ENCODE measurements at regions not wholly inside any gene's neighbourhood (a gene's known extent, or its start where the extent isn't known, plus 50 kb on each side); places are given as distances from the start of the nearest gene placed in this dataset.
"Not testable (repeated sequence)": the region's sequence is repeated elsewhere in the genome, so short reads cannot be mapped to it uniquely, and the experiment has no call there.

DNA sequence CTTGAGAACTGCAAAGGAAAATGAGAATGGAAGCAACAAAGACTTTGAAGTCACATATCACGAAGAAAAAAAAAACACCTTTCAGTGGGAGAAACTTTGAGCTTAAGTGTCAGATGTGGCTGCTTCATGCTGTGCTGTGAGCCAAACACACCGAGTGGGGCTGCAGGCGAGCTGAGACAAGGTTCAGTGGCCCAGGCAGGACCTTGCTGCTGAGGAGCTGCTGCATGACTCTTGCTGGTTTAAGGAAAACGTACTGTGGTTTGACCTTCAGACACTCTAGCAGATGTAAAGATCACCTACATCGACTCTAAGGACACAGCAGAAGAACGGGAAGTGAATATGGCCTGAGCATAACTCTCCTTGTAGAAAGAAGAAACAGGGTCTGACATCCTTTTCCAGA is 118.1 kb upstream of the OR4E1 start:
- WGBS (ENCODE audit: insufficient coverage, low coverage, low lambda C conversion rate, missing lambda C conversion rate): 18% methylated on average over 6 of the region's 6 CpGs
- no peak overlapping the region for H3K4me3 ChIP-seq
- no peak for TF ChIP-seq POLR2A (IDR thresholded peaks at IDR 0.05)
- TF ChIP-seq, protein P1, sequence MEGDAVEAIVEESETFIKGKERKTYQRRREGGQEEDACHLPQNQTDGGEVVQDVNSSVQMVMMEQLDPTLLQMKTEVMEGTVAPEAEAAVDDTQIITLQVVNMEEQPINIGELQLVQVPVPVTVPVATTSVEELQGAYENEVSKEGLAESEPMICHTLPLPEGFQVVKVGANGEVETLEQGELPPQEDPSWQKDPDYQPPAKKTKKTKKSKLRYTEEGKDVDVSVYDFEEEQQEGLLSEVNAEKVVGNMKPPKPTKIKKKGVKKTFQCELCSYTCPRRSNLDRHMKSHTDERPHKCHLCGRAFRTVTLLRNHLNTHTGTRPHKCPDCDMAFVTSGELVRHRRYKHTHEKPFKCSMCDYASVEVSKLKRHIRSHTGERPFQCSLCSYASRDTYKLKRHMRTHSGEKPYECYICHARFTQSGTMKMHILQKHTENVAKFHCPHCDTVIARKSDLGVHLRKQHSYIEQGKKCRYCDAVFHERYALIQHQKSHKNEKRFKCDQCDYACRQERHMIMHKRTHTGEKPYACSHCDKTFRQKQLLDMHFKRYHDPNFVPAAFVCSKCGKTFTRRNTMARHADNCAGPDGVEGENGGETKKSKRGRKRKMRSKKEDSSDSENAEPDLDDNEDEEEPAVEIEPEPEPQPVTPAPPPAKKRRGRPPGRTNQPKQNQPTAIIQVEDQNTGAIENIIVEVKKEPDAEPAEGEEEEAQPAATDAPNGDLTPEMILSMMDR (IDR thresholded peaks at IDR 0.05): no peak
- no peaks in the 10 kb centered on the region for H3K9me3 ChIP-seq
- no peak overlapping the region for H3K27ac ChIP-seq
- intact Hi-C loops (cut with DNase I): no loop called here
- H3K27me3 ChIP-seq: no peaks in the 10 kb centered on the region
- no peaks in the 10 kb centered on the region for H3K36me3 ChIP-seq
- no peaks in the 10 kb centered on the region for H3K4me1 ChIP-seq
- ATAC-seq: no peak
- DNase-seq: no peak

DNA sequence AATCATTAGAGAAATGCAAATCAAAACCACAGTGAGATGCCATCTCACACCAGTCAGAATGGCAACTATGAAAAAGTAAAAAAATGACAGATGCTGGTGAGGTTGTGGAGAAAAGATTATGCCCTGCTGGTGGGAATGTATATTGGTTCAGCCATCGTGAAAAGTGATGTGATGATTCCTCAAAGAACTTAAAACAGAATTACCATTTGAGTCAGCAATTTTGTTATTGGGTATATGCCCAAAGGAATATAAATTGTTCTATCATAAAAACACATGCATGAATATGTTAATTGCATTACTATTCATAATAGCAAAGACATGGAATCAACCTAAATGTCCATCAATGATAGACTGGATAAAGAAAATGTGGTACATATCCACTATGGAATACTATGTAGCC is 115.1 kb upstream of the OR4E1 start:
- H3K27me3 ChIP-seq; H3K27ac ChIP-seq; DNase-seq; H3K4me1 ChIP-seq; H3K4me3 ChIP-seq; H3K9me3 ChIP-seq; intact Hi-C loops (cut with DNase I); ATAC-seq; H3K36me3 ChIP-seq: not testable (repeated sequence)
- WGBS (ENCODE audit: insufficient coverage, low coverage, low lambda C conversion rate, missing lambda C conversion rate): 45% methylated on average over 1 of the region's 1 CpG

DNA sequence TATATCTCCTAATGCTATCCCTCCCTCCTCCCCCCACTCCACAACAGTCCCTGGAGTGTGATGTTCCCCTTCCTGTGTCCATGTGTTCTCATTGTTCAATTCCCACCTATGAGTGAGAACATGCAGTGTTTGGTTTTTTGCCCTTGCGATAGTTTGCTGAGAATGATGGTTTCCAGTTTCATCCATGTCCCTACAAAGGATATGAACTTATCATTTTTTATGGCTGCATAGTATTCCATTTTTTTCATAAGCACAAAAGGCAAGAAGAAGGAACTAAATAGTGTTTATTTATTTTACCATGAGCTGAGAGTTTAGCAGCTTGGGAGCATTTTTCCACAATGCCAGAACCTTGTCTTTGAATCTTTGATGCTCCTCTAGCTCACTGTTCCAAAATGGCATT is 113.6 kb upstream of the OR4E1 start:
- H3K36me3 ChIP-seq; H3K4me1 ChIP-seq; intact Hi-C loops (cut with DNase I); ATAC-seq; H3K4me3 ChIP-seq; H3K27ac ChIP-seq; H3K9me3 ChIP-seq; H3K27me3 ChIP-seq; DNase-seq: not testable (repeated sequence)
- WGBS (ENCODE audit: insufficient coverage, low coverage, low lambda C conversion rate, missing lambda C conversion rate): 65% methylated on average over 1 of the region's 1 CpG

- no peak for TF ChIP-seq POLR2A (IDR thresholded peaks at IDR 0.05)
- TF ChIP-seq, protein P1 (IDR thresholded peaks at IDR 0.05): no peak
- Histone ChIP-seq H3K4me1 (no peaks in the 10 kb centered on the region), H3K4me3 (no peak overlapping the region), H3K9me3 (no peaks in the 10 kb centered on the region), H3K27ac (no peak overlapping the region), H3K27me3 (no peaks in the 10 kb centered on the region), H3K36me3 (no peaks in the 10 kb centered on the region)
- 68% methylated on average over 6 of the region's 6 CpGs for WGBS (ENCODE audit: insufficient coverage, low coverage, low lambda C conversion rate, missing lambda C conversion rate)
- intact Hi-C loops (cut with DNase I): no loop called here
- ATAC-seq (no peak), DNase-seq (no peak)
These were observed 107.9 kb upstream of the OR4E1 start for GRCh38 chr14:21781543-21781942.

- 81% methylated on average over 6 of the region's 14 CpGs for WGBS (ENCODE audit: insufficient coverage, low coverage, low lambda C conversion rate, missing lambda C conversion rate)
- H3K36me3 ChIP-seq: no peaks in the 10 kb centered on the region
- no peaks in the 10 kb centered on the region for H3K4me1 ChIP-seq
- no peak for DNase-seq
- H3K4me3 ChIP-seq: no peak overlapping the region
- H3K27me3 ChIP-seq: no peaks in the 10 kb centered on the region
- no peaks in the 10 kb centered on the region for H3K9me3 ChIP-seq
- TF ChIP-seq, protein P1 (IDR thresholded peaks at IDR 0.05): no peak
- no peak for TF ChIP-seq POLR2A (IDR thresholded peaks at IDR 0.05)
- intact Hi-C loops (cut with DNase I): no loop called here
- H3K27ac ChIP-seq: no peak overlapping the region
- ATAC-seq: no peak
These were observed 106.9 kb upstream of the OR4E1 start for GRCh38 chr14:21780429-21781084.

DNA sequence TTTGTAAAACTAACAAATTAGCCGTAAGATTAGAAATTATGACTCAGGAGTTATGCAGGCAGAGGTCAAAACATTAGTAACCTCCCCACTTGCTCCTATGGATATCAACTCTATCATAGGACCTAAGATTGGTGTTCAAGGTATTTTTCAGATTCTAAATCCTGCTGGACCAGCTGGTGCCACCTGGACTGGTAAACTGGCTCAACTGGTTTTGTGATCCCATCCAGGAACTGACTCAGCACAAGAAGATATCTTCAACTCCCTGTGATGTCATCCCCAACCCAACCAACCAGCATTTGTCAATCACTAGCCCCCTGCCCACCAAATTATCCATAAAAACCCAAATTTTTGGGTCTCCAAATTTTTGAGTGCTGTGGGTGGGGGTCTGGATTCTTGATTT is 98.1 kb upstream of the OR4E1 start:
- TF ChIP-seq POLR2A (IDR thresholded peaks at IDR 0.05): no peak
- TF ChIP-seq, protein P1 (IDR thresholded peaks at IDR 0.05): no peak
- no peaks in the 10 kb centered on the region for H3K9me3 ChIP-seq
- DNase-seq (no peak), ATAC-seq (no peak)
- no peaks in the 10 kb centered on the region for H3K36me3 ChIP-seq
- H3K27ac ChIP-seq: no peak overlapping the region
- no peaks in the 10 kb centered on the region for H3K27me3 ChIP-seq
- H3K4me3 ChIP-seq: no peak overlapping the region
- 78% methylated on average over 1 of the region's 1 CpG for WGBS (ENCODE audit: insufficient coverage, low coverage, low lambda C conversion rate, missing lambda C conversion rate)
- intact Hi-C loops (cut with DNase I): no loop called here
- H3K4me1 ChIP-seq: no peaks in the 10 kb centered on the region
